ENCODE measurements at regions not wholly inside any gene's neighbourhood (a gene's known extent, or its start where the extent isn't known, plus 50 kb on each side); places are given as distances from the start of the nearest gene placed in this dataset.
A peak's percentile ranks its signal among the peaks of the same experiment; 100 is the strongest.

GRCh38 chr4:3368841-3369760, 72.7 kb upstream of the HGFAC start:
- no peaks in the 10 kb centered on the region for H3K27me3 ChIP-seq (ENCODE audit: control insufficient read depth, insufficient read depth, low read length, poor library complexity, severe bottlenecking)
- H3K27ac ChIP-seq (ENCODE audit: low read depth, low read length), result peak overlapping the region; percentile 57
- Mint-ChIP-seq H3K4me1 (peaks cover 31% of the 10 kb centered on the region), H3K4me3 (no peak overlapping the region), H3K27me3 (ENCODE audit: insufficient read depth) (no peaks in the 10 kb centered on the region), H3K27ac (no peak overlapping the region), H3K9me3 (no peaks in the 10 kb centered on the region), H3K36me3 (ENCODE audit: low read depth) (no peaks in the 10 kb centered on the region)
- no peak for DNase-seq
- H3K4me1 ChIP-seq (ENCODE audit: control insufficient read depth, insufficient read depth, low read length), result peaks cover 25% of the 10 kb centered on the region
- H3K4me3 ChIP-seq (ENCODE audit: low read length), result no peak overlapping the region
- TF ChIP-seq, protein P1, sequence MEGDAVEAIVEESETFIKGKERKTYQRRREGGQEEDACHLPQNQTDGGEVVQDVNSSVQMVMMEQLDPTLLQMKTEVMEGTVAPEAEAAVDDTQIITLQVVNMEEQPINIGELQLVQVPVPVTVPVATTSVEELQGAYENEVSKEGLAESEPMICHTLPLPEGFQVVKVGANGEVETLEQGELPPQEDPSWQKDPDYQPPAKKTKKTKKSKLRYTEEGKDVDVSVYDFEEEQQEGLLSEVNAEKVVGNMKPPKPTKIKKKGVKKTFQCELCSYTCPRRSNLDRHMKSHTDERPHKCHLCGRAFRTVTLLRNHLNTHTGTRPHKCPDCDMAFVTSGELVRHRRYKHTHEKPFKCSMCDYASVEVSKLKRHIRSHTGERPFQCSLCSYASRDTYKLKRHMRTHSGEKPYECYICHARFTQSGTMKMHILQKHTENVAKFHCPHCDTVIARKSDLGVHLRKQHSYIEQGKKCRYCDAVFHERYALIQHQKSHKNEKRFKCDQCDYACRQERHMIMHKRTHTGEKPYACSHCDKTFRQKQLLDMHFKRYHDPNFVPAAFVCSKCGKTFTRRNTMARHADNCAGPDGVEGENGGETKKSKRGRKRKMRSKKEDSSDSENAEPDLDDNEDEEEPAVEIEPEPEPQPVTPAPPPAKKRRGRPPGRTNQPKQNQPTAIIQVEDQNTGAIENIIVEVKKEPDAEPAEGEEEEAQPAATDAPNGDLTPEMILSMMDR (conservative IDR thresholded peaks at IDR 0.05), result no peak
- WGBS, 2 experiments (ENCODE audit: insufficient coverage in 1 of 2, insufficient read length in 1 of 2), result 83 to 85% methylated on average over 13 to 20 of the region's 20 CpGs
- H3K9me3 ChIP-seq (ENCODE audit: control insufficient read depth, low read length), result no peaks in the 10 kb centered on the region
- no peak overlapping the region for H3K9ac ChIP-seq (ENCODE audit: extremely low read depth, low read length, poor library complexity, severe bottlenecking)
- no peaks in the 10 kb centered on the region for H3K36me3 ChIP-seq (ENCODE audit: control insufficient read depth, insufficient read depth, low read length)

DNA sequence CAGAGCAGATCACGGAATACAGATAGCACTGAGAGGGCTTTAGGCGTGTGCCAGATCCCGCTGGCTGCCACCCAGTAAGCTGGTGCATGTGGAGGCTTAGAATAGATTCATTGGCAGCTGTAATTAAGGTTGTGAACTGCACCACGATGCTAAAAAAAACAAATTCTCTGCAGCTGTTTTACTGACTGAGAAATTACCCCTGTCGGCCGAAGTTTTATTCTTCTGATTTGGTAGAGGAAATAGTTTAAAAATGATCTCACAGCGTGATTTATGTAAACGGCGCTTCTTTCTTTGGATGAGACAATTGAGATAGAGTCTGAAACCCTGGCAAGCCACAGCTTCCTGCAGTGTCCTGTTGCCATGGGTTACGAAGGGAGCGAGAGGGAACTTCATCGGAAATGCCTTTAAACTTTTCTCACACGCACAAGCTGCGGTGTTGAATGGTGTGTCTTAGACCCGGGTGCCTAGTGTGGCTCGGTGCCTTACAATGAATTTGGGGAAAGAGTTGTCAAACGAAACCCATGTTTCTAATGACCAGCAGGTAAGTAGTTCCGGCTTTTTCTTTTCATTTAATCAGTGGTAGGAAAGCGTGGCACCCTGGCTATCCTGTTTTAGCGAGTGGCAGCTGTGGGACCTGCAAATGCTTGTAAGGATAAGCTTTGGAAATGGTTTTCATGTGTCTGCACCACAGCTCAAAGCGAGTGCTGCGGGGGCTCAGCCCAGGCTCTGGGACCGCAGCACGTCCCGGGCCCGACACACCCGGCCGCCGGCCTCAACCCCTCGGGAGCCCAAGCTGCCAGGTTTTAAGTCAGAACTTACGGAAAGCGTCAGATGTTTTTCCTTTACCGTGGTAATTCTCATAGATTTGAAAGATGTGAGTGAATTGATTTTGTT, 71.7 kb upstream of the HGFAC start:
- Histone ChIP-seq H3K9me3 (ENCODE audit: control insufficient read depth, low read length) (no peaks in the 10 kb centered on the region), H3K4me3 (ENCODE audit: low read length) (no peak overlapping the region), H3K27ac (ENCODE audit: low read depth, low read length) (peak overlapping the region; percentile 57), H3K4me1 (ENCODE audit: control insufficient read depth, insufficient read depth, low read length) (peaks cover 25% of the 10 kb centered on the region), H3K27me3 (ENCODE audit: control insufficient read depth, insufficient read depth, low read length, poor library complexity, severe bottlenecking) (no peaks in the 10 kb centered on the region), H3K9ac (ENCODE audit: extremely low read depth, low read length, poor library complexity, severe bottlenecking) (no peak overlapping the region), H3K36me3 (ENCODE audit: control insufficient read depth, insufficient read depth, low read length) (no peaks in the 10 kb centered on the region)
- Mint-ChIP-seq H3K27ac (peak overlapping the region; percentile 8), H3K4me1 (peaks cover 31% of the 10 kb centered on the region), H3K27me3 (ENCODE audit: insufficient read depth) (no peaks in the 10 kb centered on the region), H3K4me3 (no peak overlapping the region), H3K9me3 (no peaks in the 10 kb centered on the region), H3K36me3 (ENCODE audit: low read depth) (peaks cover 4% of the 10 kb centered on the region)
- 24 to 40% methylated on average over 26 to 33 of the region's 33 CpGs for WGBS, 2 experiments (ENCODE audit: insufficient coverage in 1 of 2, insufficient read length in 1 of 2)
- TF ChIP-seq, protein P1 (conservative IDR thresholded peaks at IDR 0.05), result no peak
- peak; percentile 82 for DNase-seq
